Activated naive CD4-positive, alpha-beta T cell treated with anti-CD3 and anti-CD28 coated beads, Interleukin-2, amount 50 U/mL, for 24 hours (primary cell): ENCODE measurements at regions not wholly inside any gene's neighbourhood (a gene's known extent, or its start where the extent isn't known, plus 50 kb on each side); places are given as distances from the start of the nearest gene placed in this dataset.

Source experiments
- H3K27ac Mint-ChIP-seq: one replicate; pipeline ENCODE4 v1.8.0; 2021; ENCODE audit warnings: mild to moderate bottlenecking, mixed read lengths
- H3K27me3 Mint-ChIP-seq: one replicate; pipeline ENCODE4 v1.8.0; 2021; ENCODE audit warnings: mixed read lengths
- H3K36me3 Mint-ChIP-seq: one replicate; pipeline ENCODE4 v1.8.0; 2021; ENCODE audit warnings: mixed read lengths
- H3K4me1 Mint-ChIP-seq: one replicate; pipeline ENCODE4 v1.8.0; 2021; ENCODE audit warnings: mixed read lengths
- H3K4me3 Mint-ChIP-seq: one replicate; pipeline ENCODE4 v1.8.0; 2021; ENCODE audit warnings: mild to moderate bottlenecking, mixed read lengths
- H3K9me3 Mint-ChIP-seq: one replicate; pipeline ENCODE4 v1.8.0; 2021; ENCODE audit warnings: mixed read lengths

GRCh38 chr18:60445341-60445740 is 72.8 kb upstream of the MC4R start:
- no peak overlapping the region for H3K4me3 Mint-ChIP-seq
- H3K4me1 Mint-ChIP-seq = no peaks in the 10 kb centered on the region
- H3K9me3 Mint-ChIP-seq = peaks cover 17% of the 10 kb centered on the region
- H3K36me3 Mint-ChIP-seq = no peaks in the 10 kb centered on the region
- H3K27ac Mint-ChIP-seq = no peak overlapping the region
- H3K27me3 Mint-ChIP-seq = no peaks in the 10 kb centered on the region

GRCh38 chr18:60446821-60447220 is 74.2 kb upstream of the MC4R start:
- H3K9me3 Mint-ChIP-seq = peaks cover 17% of the 10 kb centered on the region
- H3K4me3 Mint-ChIP-seq = no peak overlapping the region
- H3K36me3 Mint-ChIP-seq = no peaks in the 10 kb centered on the region
- no peaks in the 10 kb centered on the region for H3K27me3 Mint-ChIP-seq
- no peak overlapping the region for H3K27ac Mint-ChIP-seq
- no peaks in the 10 kb centered on the region for H3K4me1 Mint-ChIP-seq

- no peaks in the 10 kb centered on the region for H3K4me1 Mint-ChIP-seq
- H3K4me3 Mint-ChIP-seq = no peak overlapping the region
- H3K9me3 Mint-ChIP-seq = peaks cover 17% of the 10 kb centered on the region
- H3K27me3 Mint-ChIP-seq = no peaks in the 10 kb centered on the region
- no peak overlapping the region for H3K27ac Mint-ChIP-seq
- H3K36me3 Mint-ChIP-seq = no peaks in the 10 kb centered on the region
Observed at GRCh38 chr18:60448487-60449267, 76.1 kb upstream of the MC4R start.

GRCh38 chr18:60452421-60452820 is 79.8 kb upstream of the MC4R start:
- Mint-ChIP-seq H3K4me3 (no peak overlapping the region), H3K4me1 (no peaks in the 10 kb centered on the region), H3K9me3 (peaks cover 16% of the 10 kb centered on the region), H3K36me3 (no peaks in the 10 kb centered on the region), H3K27me3 (no peaks in the 10 kb centered on the region), H3K27ac (no peak overlapping the region)

- no peak overlapping the region for H3K27ac Mint-ChIP-seq
- no peaks in the 10 kb centered on the region for H3K9me3 Mint-ChIP-seq
- H3K36me3 Mint-ChIP-seq = no peaks in the 10 kb centered on the region
- H3K4me1 Mint-ChIP-seq = no peaks in the 10 kb centered on the region
- H3K27me3 Mint-ChIP-seq = no peaks in the 10 kb centered on the region
- no peak overlapping the region for H3K4me3 Mint-ChIP-seq
Observed at GRCh38 chr18:60466677-60467076, 94.1 kb upstream of the MC4R start.

GRCh38 chr18:60469387-60470100 is 97.0 kb upstream of the MC4R start:
- Mint-ChIP-seq H3K36me3 (no peaks in the 10 kb centered on the region), H3K27ac (no peak overlapping the region), H3K4me1 (no peaks in the 10 kb centered on the region), H3K27me3 (no peaks in the 10 kb centered on the region), H3K9me3 (peaks cover 3% of the 10 kb centered on the region), H3K4me3 (no peak overlapping the region)

GRCh38 chr18:60471652-60472051 is 99.1 kb upstream of the MC4R start:
- H3K4me1 Mint-ChIP-seq = no peaks in the 10 kb centered on the region
- no peak overlapping the region for H3K27ac Mint-ChIP-seq
- H3K4me3 Mint-ChIP-seq = no peak overlapping the region
- H3K27me3 Mint-ChIP-seq = no peaks in the 10 kb centered on the region
- no peaks in the 10 kb centered on the region for H3K36me3 Mint-ChIP-seq
- H3K9me3 Mint-ChIP-seq = peaks cover 14% of the 10 kb centered on the region

- H3K4me1 Mint-ChIP-seq = no peaks in the 10 kb centered on the region
- no peak overlapping the region for H3K27ac Mint-ChIP-seq
- H3K9me3 Mint-ChIP-seq = peaks cover 6% of the 10 kb centered on the region
- no peaks in the 10 kb centered on the region for H3K36me3 Mint-ChIP-seq
- H3K27me3 Mint-ChIP-seq = no peaks in the 10 kb centered on the region
- no peak overlapping the region for H3K4me3 Mint-ChIP-seq
Observed at GRCh38 chr18:60485201-60485600, 112.6 kb upstream of the MC4R start.

GRCh38 chr18:60493066-60493465 is 120.5 kb upstream of the MC4R start:
- no peaks in the 10 kb centered on the region for H3K9me3 Mint-ChIP-seq
- H3K4me1 Mint-ChIP-seq = no peaks in the 10 kb centered on the region
- H3K36me3 Mint-ChIP-seq = no peaks in the 10 kb centered on the region
- H3K27me3 Mint-ChIP-seq = no peaks in the 10 kb centered on the region
- no peak overlapping the region for H3K4me3 Mint-ChIP-seq
- no peak overlapping the region for H3K27ac Mint-ChIP-seq

- H3K27me3 Mint-ChIP-seq = no peaks in the 10 kb centered on the region
- no peak overlapping the region for H3K4me3 Mint-ChIP-seq
- H3K4me1 Mint-ChIP-seq = no peaks in the 10 kb centered on the region
- H3K27ac Mint-ChIP-seq = no peak overlapping the region
- H3K9me3 Mint-ChIP-seq = peaks cover 6% of the 10 kb centered on the region
- H3K36me3 Mint-ChIP-seq = no peaks in the 10 kb centered on the region
Observed at GRCh38 chr18:60499675-60500074, 127.1 kb upstream of the MC4R start.

GRCh38 chr18:60500960-60501359 is 128.4 kb upstream of the MC4R start:
- no peaks in the 10 kb centered on the region for H3K27me3 Mint-ChIP-seq
- no peaks in the 10 kb centered on the region for H3K4me1 Mint-ChIP-seq
- H3K4me3 Mint-ChIP-seq = no peak overlapping the region
- no peaks in the 10 kb centered on the region for H3K36me3 Mint-ChIP-seq
- no peak overlapping the region for H3K27ac Mint-ChIP-seq
- peaks cover 6% of the 10 kb centered on the region for H3K9me3 Mint-ChIP-seq

- Mint-ChIP-seq H3K9me3 (peaks cover 6% of the 10 kb centered on the region), H3K4me1 (no peaks in the 10 kb centered on the region), H3K36me3 (no peaks in the 10 kb centered on the region), H3K27ac (no peak overlapping the region), H3K27me3 (no peaks in the 10 kb centered on the region), H3K4me3 (no peak overlapping the region)
Observed at GRCh38 chr18:60502591-60502990, 130.0 kb upstream of the MC4R start.

GRCh38 chr18:60503199-60503598 is 130.6 kb upstream of the MC4R start:
- Mint-ChIP-seq H3K27me3 (no peaks in the 10 kb centered on the region), H3K4me1 (no peaks in the 10 kb centered on the region), H3K27ac (no peak overlapping the region), H3K9me3 (peaks cover 6% of the 10 kb centered on the region), H3K36me3 (no peaks in the 10 kb centered on the region), H3K4me3 (no peak overlapping the region)

GRCh38 chr18:60506190-60506589 is 133.6 kb upstream of the MC4R start:
- Mint-ChIP-seq H3K4me3 (no peak overlapping the region), H3K27me3 (no peaks in the 10 kb centered on the region), H3K4me1 (no peaks in the 10 kb centered on the region), H3K27ac (no peak overlapping the region), H3K36me3 (no peaks in the 10 kb centered on the region), H3K9me3 (no peaks in the 10 kb centered on the region)

- Mint-ChIP-seq H3K27me3 (no peaks in the 10 kb centered on the region), H3K9me3 (no peaks in the 10 kb centered on the region), H3K4me3 (no peak overlapping the region), H3K4me1 (no peaks in the 10 kb centered on the region), H3K27ac (no peak overlapping the region), H3K36me3 (no peaks in the 10 kb centered on the region)
Observed at GRCh38 chr18:60506682-60507081, 134.1 kb upstream of the MC4R start.

GRCh38 chr18:60508108-60508507 is 135.5 kb upstream of the MC4R start:
- no peak overlapping the region for H3K27ac Mint-ChIP-seq
- no peaks in the 10 kb centered on the region for H3K9me3 Mint-ChIP-seq
- no peaks in the 10 kb centered on the region for H3K36me3 Mint-ChIP-seq
- no peaks in the 10 kb centered on the region for H3K27me3 Mint-ChIP-seq
- H3K4me1 Mint-ChIP-seq = no peaks in the 10 kb centered on the region
- H3K4me3 Mint-ChIP-seq = no peak overlapping the region
